Pancreas (tissue), 10 donors: ENCODE measurements at regions not wholly inside any gene's neighbourhood (a gene's known extent, or its start where the extent isn't known, plus 50 kb on each side); places are given as distances from the start of the nearest gene placed in this dataset.

Experiments used
- ATAC-seq, 4 donors: fragments of 200-7000 bp; cut with Tn5 transposase; one replicate each; pipeline versions ENCODE4 v1.8.0 to v1.9.1; 2020; ENCODE audit warnings: mild to moderate bottlenecking in 4 of 4, moderate library complexity in 4 of 4
- DNase-seq, 6 donors: peaks; one replicate each; pipeline ENCODE4 v3.0.0-alpha.2; 2020
- FAIRE-seq: peaks from 2 replicates; lab custom pipeline; 2012; peaks lifted over from hg19 to GRCh38; lab: Jason Lieb, UNC
- H3K27ac ChIP-seq, 4 donors: fragments of 200-600 bp; sonication (generic); 1 replicate in 3 of 4; 2 replicates in 1 of 4; pipeline versions ENCODE4 v1.5.0 to v1.8.0; 2020
- H3K27me3 ChIP-seq, 4 donors: fragments of 200-600 bp; one replicate each; pipeline ENCODE4 v1.8.0; 2021
- H3K36me3 ChIP-seq, 3 donors: fragments of 200-600 bp; sonication (generic) in 1 of 3; one replicate each; pipeline versions ENCODE4 v1.5.0 to v1.8.0; 2020 to 2021
- H3K4me1 ChIP-seq, 3 donors: fragments of 200-600 bp; one replicate each; pipeline ENCODE4 v1.8.0; 2021
- H3K4me3 ChIP-seq, 4 donors: fragments of 200-600 bp; sonication (generic) in 2 of 4; one replicate each; pipeline versions ENCODE4 v1.5.0 to v1.8.0; 2020 to 2021
- H3K9me3 ChIP-seq, 4 donors: fragments of 200-600 bp; one replicate each; pipeline ENCODE4 v1.8.0; 2021
- CTCF ChIP-seq, 4 donors: fragments of 200-600 bp; sonication (generic) in 3 of 4; IDR thresholded peaks; one replicate each; pipeline versions ENCODE4 v1.5.0 to v1.8.0; 2021; ENCODE audit warnings: antibody characterized with exemption in 4 of 4
- WGBS, 2 donors: extraction: QIAGEN DNeasy Blood & Tissue Kit; methylation state at CpG; one replicate each; pipeline ENCODE4 v1.1.7; 2013; 5-methylcytosine and 5-hydroxymethylcytosine counted together
- intact Hi-C, 3 donors: fragments of 100-400 bp; cut with DNase I; formaldehyde crosslinking; loops; one replicate each; pipeline versions ENCODE4 v1.11.1 to v1.14.2; 2022
- donor health status: healthy with polysubstance abuse.
- donor health status: DM: no; HTN: no; CAD: no; lungs with moderate emphysema.
- donor health status: DM: no; HTN: no; CAD: no.
- donor health status: control.
- donor health status: control.
- donor health status: Bipolar disorder and iron deficiency.
- donor health status: DM: yes; HTN: yes; CAD: no.
- donor health status: DM: no; HTN: no; CAD: no.
- donor health status: DM: no; HTN: no; CAD: no.
- donor health status: DM: yes; HTN: yes; CAD: no.

- DNase-seq, result no peak
- no peak for TF ChIP-seq CTCF (IDR thresholded peaks at IDR 0.05)
- H3K27ac ChIP-seq, result no peak overlapping the region
- H3K36me3 ChIP-seq, result no peaks in the 10 kb centered on the region
- ATAC-seq, result no peak
- H3K27me3 ChIP-seq, result no peaks in the 10 kb centered on the region
- H3K4me3 ChIP-seq, result no peak overlapping the region
- WGBS, 2 donors, result 83 to 87% methylated on average over 1 of the region's 1 CpG
- no peaks in the 10 kb centered on the region for H3K4me1 ChIP-seq
- intact Hi-C loops, result no loop called here
- H3K9me3 ChIP-seq, result no peaks in the 10 kb centered on the region
- FAIRE-seq, result no peak
These were observed 214.6 kb downstream of the DEPDC1B start for GRCh38 chr5:60485361-60485760.

DNA sequence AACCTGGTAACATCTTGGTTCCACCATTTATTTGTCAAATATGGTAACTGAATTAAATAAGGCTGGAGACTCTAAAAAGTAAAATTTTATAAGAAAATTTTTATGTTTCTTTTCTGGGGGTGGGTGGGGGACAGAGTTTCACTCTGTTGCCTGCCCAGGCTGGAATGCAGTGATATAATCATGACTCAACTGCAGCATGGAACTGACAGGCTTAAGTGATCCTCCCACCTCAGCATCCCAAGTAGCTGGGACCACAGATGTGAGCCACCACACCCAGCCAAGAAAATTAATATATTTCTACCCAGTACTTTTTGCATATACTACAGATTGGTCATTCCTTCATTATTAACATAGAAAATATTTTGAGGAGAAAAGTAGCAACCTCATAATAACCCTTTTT is 216.9 kb downstream of the DEPDC1B start:
- TF ChIP-seq CTCF (IDR thresholded peaks at IDR 0.05), result no peak
- Histone ChIP-seq H3K27me3 (no peaks in the 10 kb centered on the region), H3K27ac (no peak overlapping the region), H3K36me3 (no peaks in the 10 kb centered on the region), H3K4me1 (no peaks in the 10 kb centered on the region), H3K4me3 (no peak overlapping the region), H3K9me3 (no peaks in the 10 kb centered on the region)
- ATAC-seq, result no peak
- no peak for FAIRE-seq
- no peak for DNase-seq
- intact Hi-C loops, result no loop called here

DNA sequence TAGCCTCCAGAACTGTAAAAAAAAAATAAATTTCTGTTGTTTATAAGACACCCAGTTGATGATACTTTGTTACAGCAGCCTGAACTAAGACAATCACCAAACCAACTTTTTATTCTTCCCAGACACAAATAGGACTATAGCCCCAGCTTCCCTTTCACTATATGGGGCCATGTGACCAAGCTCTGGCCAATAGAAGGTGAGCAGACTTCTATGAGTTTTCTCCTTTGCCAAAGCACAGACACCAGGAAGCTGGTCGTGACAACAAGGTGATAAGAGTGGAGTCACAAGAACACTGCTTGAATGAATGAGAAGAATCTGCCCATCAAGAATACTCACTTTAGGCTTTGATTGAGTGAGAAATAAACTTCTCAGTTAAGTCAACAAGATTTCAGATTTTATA is 217.7 kb downstream of the DEPDC1B start:
- FAIRE-seq, result no peak

DNA sequence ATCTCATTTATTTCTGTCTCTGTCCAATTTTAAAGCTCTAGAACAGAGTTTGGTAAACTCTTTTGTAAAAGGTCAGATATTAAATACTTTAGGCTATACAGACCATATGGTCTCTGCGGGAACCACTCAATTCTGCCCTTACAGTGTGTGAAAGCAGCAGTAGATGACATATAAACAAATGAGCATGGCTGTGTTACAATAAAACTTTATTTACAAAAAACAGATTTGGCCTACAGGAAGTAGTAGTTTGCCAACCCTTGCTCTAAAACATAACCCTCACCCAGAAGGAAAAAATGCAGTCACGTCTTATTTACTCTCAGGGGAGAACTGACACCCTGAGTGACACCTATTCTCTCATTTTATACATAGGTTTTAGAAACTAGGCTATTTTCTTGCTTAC is 220.4 kb downstream of the DEPDC1B start:
- Histone ChIP-seq H3K4me3 (no peak overlapping the region), H3K4me1 (no peaks in the 10 kb centered on the region), H3K27ac (no peak overlapping the region), H3K9me3 (no peaks in the 10 kb centered on the region), H3K27me3 (no peaks in the 10 kb centered on the region), H3K36me3 (no peaks in the 10 kb centered on the region)
- WGBS, 2 donors, result 87 to 91% methylated on average over 2 of the region's 2 CpGs
- DNase-seq, result no peak
- TF ChIP-seq CTCF (IDR thresholded peaks at IDR 0.05), result no peak
- intact Hi-C loops, result no loop called here
- no peak for FAIRE-seq
- ATAC-seq, result no peak

More for the DNA sequence above, 217.7 kb downstream of the DEPDC1B start:
- no peaks in the 10 kb centered on the region for H3K4me1 ChIP-seq
- no peak for TF ChIP-seq CTCF (IDR thresholded peaks at IDR 0.05)
- WGBS, 2 donors, result 41 to 49% methylated on average over 1 of the region's 1 CpG
- ATAC-seq (no peak), DNase-seq (no peak)
- no peak overlapping the region for H3K4me3 ChIP-seq
- H3K27me3 ChIP-seq, result no peaks in the 10 kb centered on the region
- no peaks in the 10 kb centered on the region for H3K36me3 ChIP-seq
- H3K27ac ChIP-seq, result no peak overlapping the region
- intact Hi-C loops, result no loop called here
- H3K9me3 ChIP-seq, result no peaks in the 10 kb centered on the region

- Histone ChIP-seq H3K27ac (no peak overlapping the region), H3K36me3 (no peaks in the 10 kb centered on the region), H3K27me3 (no peaks in the 10 kb centered on the region), H3K4me3 (no peak overlapping the region), H3K4me1 (no peaks in the 10 kb centered on the region), H3K9me3 (no peaks in the 10 kb centered on the region)
- TF ChIP-seq CTCF (IDR thresholded peaks at IDR 0.05), result no peak
- intact Hi-C loops, result no loop called here
- DNase-seq (no peak), FAIRE-seq (no peak), ATAC-seq (no peak)
These were observed 222.1 kb downstream of the DEPDC1B start for GRCh38 chr5:60477849-60478248.
